Hepatocyte (in vitro differentiated cells): ENCODE measurements at regions not wholly inside any gene's neighbourhood (a gene's known extent, or its start where the extent isn't known, plus 50 kb on each side); places are given as distances from the start of the nearest gene placed in this dataset.

Experiments used
- DNase-seq: peaks from one replicate; pipeline ENCODE4 v3.0.0-alpha.2; 2016; ENCODE audit warnings: low spot score
- H2AFZ ChIP-seq: fragments of 200-600 bp; sonication (generic); 2 replicates; pipeline ENCODE4 v1.6.0; 2016; ENCODE audit warnings: antibody characterized with exemption, mild to moderate bottlenecking
- H3K27ac ChIP-seq: fragments of 200-600 bp; sonication (generic); 2 replicates; pipeline ENCODE4 v1.5.1; 2016; ENCODE audit warnings: mild to moderate bottlenecking
- H3K27me3 ChIP-seq: fragments of 200-600 bp; sonication (generic); 2 replicates; pipeline ENCODE4 v1.6.1; 2016
- H3K36me3 ChIP-seq: fragments of 200-600 bp; sonication (generic); replicated peaks from 2 replicates; pipeline ENCODE4 v1.5.1; 2016; ENCODE audit warnings: low read depth; ENCODE audit not compliant: insufficient read depth
- H3K4me1 ChIP-seq: fragments of 200-600 bp; sonication (generic); 2 replicates; pipeline ENCODE4 v1.5.1; 2016; ENCODE audit warnings: mild to moderate bottlenecking, moderate library complexity; ENCODE audit not compliant: insufficient read depth
- H3K4me2 ChIP-seq: fragments of 200-600 bp; sonication (generic); 2 replicates; pipeline ENCODE4 v1.6.0; 2016
- H3K4me3 ChIP-seq: fragments of 200-600 bp; sonication (generic); 2 replicates; pipeline ENCODE4 v1.5.1; 2016; ENCODE audit warnings: mild to moderate bottlenecking
- H3K79me2 ChIP-seq: fragments of 200-600 bp; sonication (generic); 2 replicates; pipeline ENCODE4 v1.6.0; 2017; ENCODE audit warnings: mild to moderate bottlenecking
- H3K9me2 ChIP-seq: fragments of 200-600 bp; sonication (generic); replicated peaks from 2 replicates; pipeline ENCODE4 v1.6.0; 2017; ENCODE audit warnings: mild to moderate bottlenecking; ENCODE audit not compliant: insufficient read depth
- H3K9me3 ChIP-seq: fragments of 200-600 bp; sonication (generic); 2 replicates; pipeline ENCODE4 v1.5.1; 2016; ENCODE audit warnings: low read depth, mild to moderate bottlenecking
- H4K20me1 ChIP-seq: fragments of 200-600 bp; sonication (generic); 2 replicates; pipeline ENCODE4 v1.6.0; 2016; ENCODE audit warnings: mild to moderate bottlenecking; ENCODE audit not compliant: insufficient read depth, poor library complexity, severe bottlenecking
- CTCF ChIP-seq: fragments of 200-600 bp; sonication (generic); IDR thresholded peaks from 2 replicates; pipeline ENCODE4 v1.5.1; 2016; ENCODE audit warnings: antibody characterized with exemption, mild to moderate bottlenecking; ENCODE audit not compliant: poor library complexity
- EZH2 ChIP-seq: fragments of 200-600 bp; sonication (generic); IDR thresholded peaks from 2 replicates; pipeline ENCODE4 v1.6.1; 2016; ENCODE audit warnings: antibody characterized with exemption, mild to moderate bottlenecking, borderline replicate concordance
- EZH2phosphoT487 ChIP-seq: fragments of 200-600 bp; sonication (generic); IDR thresholded peaks from one replicate; pipeline ENCODE4 v1.6.1; 2018; ENCODE audit warnings: antibody characterized with exemption, mild to moderate bottlenecking, low read depth, moderate library complexity; ENCODE audit not compliant: unreplicated experiment, severe bottlenecking
- WGBS: methylation state at CpG from one replicate; pipeline ENCODE4 v1.1.6; 2016; ENCODE audit warnings: low lambda C conversion rate; ENCODE audit errors: missing lambda C conversion rate; 5-methylcytosine and 5-hydroxymethylcytosine counted together

GRCh38 chr1:143611159-143611558 is 360.6 kb downstream of the FAM72C start:
- no peak overlapping the region for H2AFZ ChIP-seq
- H4K20me1 ChIP-seq: no peaks in the 10 kb centered on the region
- H3K4me1 ChIP-seq: no peaks in the 10 kb centered on the region
- no peak for TF ChIP-seq EZH2
- TF ChIP-seq CTCF: no peak
- no peak for TF ChIP-seq EZH2phosphoT487
- H3K4me3 ChIP-seq: no peak overlapping the region
- no peaks in the 10 kb centered on the region for H3K9me2 ChIP-seq
- no peak overlapping the region for H3K27ac ChIP-seq
- no peak for DNase-seq
- H3K36me3 ChIP-seq: no peaks in the 10 kb centered on the region
- H3K4me2 ChIP-seq: no peak overlapping the region
- 55% methylated on average over 2 of the region's 2 CpGs for WGBS
- H3K27me3 ChIP-seq: no peaks in the 10 kb centered on the region
- no peaks in the 10 kb centered on the region for H3K79me2 ChIP-seq
- no peaks in the 10 kb centered on the region for H3K9me3 ChIP-seq

GRCh38 chr1:143610196-143610595 is 361.6 kb downstream of the FAM72C start:
- no peaks in the 10 kb centered on the region for H3K9me3 ChIP-seq
- H3K4me1 ChIP-seq: no peaks in the 10 kb centered on the region
- no peak overlapping the region for H2AFZ ChIP-seq
- no peaks in the 10 kb centered on the region for H3K9me2 ChIP-seq
- no peak for DNase-seq
- H3K27ac ChIP-seq: no peak overlapping the region
- no peaks in the 10 kb centered on the region for H3K27me3 ChIP-seq
- 83% methylated on average over 11 of the region's 11 CpGs for WGBS
- H3K36me3 ChIP-seq: no peaks in the 10 kb centered on the region
- TF ChIP-seq EZH2phosphoT487: no peak
- TF ChIP-seq EZH2: no peak
- H3K4me3 ChIP-seq: no peak overlapping the region
- H3K4me2 ChIP-seq: no peak overlapping the region
- no peaks in the 10 kb centered on the region for H3K79me2 ChIP-seq
- H4K20me1 ChIP-seq: no peaks in the 10 kb centered on the region

- H3K36me3 ChIP-seq: no peaks in the 10 kb centered on the region
- DNase-seq: no peak
- H3K4me3 ChIP-seq: no peak overlapping the region
- no peak overlapping the region for H3K4me2 ChIP-seq
- no peaks in the 10 kb centered on the region for H4K20me1 ChIP-seq
- TF ChIP-seq EZH2phosphoT487 (no peak), CTCF (no peak), EZH2 (no peak)
- H3K79me2 ChIP-seq: no peaks in the 10 kb centered on the region
- H3K27me3 ChIP-seq: no peaks in the 10 kb centered on the region
- no peaks in the 10 kb centered on the region for H3K4me1 ChIP-seq
- H3K9me2 ChIP-seq: no peaks in the 10 kb centered on the region
- H3K27ac ChIP-seq: no peak overlapping the region
- no peak overlapping the region for H2AFZ ChIP-seq
- H3K9me3 ChIP-seq: no peaks in the 10 kb centered on the region
These were observed 366.9 kb downstream of the FAM72C start for GRCh38 chr1:143604887-143605286.

GRCh38 chr1:143584508-143584907 is 387.3 kb downstream of the FAM72C start:
- WGBS: 72% methylated on average over 4 of the region's 4 CpGs
- no peak overlapping the region for H3K4me3 ChIP-seq

More at GRCh38 chr1:143584508-143584907, 387.3 kb downstream of the FAM72C start:
- no peaks in the 10 kb centered on the region for H3K9me3 ChIP-seq
- no peaks in the 10 kb centered on the region for H4K20me1 ChIP-seq
- DNase-seq: no peak
- H3K9me2 ChIP-seq: no peaks in the 10 kb centered on the region
- no peaks in the 10 kb centered on the region for H3K27me3 ChIP-seq
- no peak overlapping the region for H3K4me2 ChIP-seq
- H2AFZ ChIP-seq: no peak overlapping the region
- no peaks in the 10 kb centered on the region for H3K79me2 ChIP-seq
- TF ChIP-seq EZH2phosphoT487: no peak
- TF ChIP-seq CTCF: no peak
- TF ChIP-seq EZH2: no peak
- H3K4me1 ChIP-seq: no peaks in the 10 kb centered on the region
- H3K36me3 ChIP-seq: no peaks in the 10 kb centered on the region
- no peak overlapping the region for H3K27ac ChIP-seq
